ENCODE measurements at regions not wholly inside any gene's neighbourhood (a gene's known extent, or its start where the extent isn't known, plus 50 kb on each side); places are given as distances from the start of the nearest gene placed in this dataset.

GRCh38 chr5:58366461-58366860 is 93.4 kb downstream of the PLK2 start:
- TF ChIP-seq, protein P1, sequence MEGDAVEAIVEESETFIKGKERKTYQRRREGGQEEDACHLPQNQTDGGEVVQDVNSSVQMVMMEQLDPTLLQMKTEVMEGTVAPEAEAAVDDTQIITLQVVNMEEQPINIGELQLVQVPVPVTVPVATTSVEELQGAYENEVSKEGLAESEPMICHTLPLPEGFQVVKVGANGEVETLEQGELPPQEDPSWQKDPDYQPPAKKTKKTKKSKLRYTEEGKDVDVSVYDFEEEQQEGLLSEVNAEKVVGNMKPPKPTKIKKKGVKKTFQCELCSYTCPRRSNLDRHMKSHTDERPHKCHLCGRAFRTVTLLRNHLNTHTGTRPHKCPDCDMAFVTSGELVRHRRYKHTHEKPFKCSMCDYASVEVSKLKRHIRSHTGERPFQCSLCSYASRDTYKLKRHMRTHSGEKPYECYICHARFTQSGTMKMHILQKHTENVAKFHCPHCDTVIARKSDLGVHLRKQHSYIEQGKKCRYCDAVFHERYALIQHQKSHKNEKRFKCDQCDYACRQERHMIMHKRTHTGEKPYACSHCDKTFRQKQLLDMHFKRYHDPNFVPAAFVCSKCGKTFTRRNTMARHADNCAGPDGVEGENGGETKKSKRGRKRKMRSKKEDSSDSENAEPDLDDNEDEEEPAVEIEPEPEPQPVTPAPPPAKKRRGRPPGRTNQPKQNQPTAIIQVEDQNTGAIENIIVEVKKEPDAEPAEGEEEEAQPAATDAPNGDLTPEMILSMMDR (IDR thresholded peaks at IDR 0.05): no peak
- TF ChIP-seq EP300 (IDR thresholded peaks at IDR 0.05): no peak

Measured in ovary (tissue), 3 donors.